ENCODE measurements at regions not wholly inside any gene's neighbourhood (a gene's known extent, or its start where the extent isn't known, plus 50 kb on each side); places are given as distances from the start of the nearest gene placed in this dataset.

GRCh38 chr3:89908711-89909213 lies 801.3 kb downstream of the EPHA3 start:
- TF ChIP-seq CTCF (conservative IDR thresholded peaks at IDR 0.05) (no peak), EZH2 (IDR thresholded peaks at IDR 0.05; ENCODE audit: low read depth) (no peak)
- no peak for DNase-seq
- H4K20me1 ChIP-seq (ENCODE audit: insufficient read depth) = no peaks in the 10 kb centered on the region
- H3K27ac ChIP-seq = no peak overlapping the region
- no peak overlapping the region for H2AFZ ChIP-seq
- no peaks in the 10 kb centered on the region for H3K4me1 ChIP-seq (replicated peaks; ENCODE audit: insufficient read depth)
- no peaks in the 10 kb centered on the region for H3K36me3 ChIP-seq (ENCODE audit: low read depth)
- ChIA-PET CTCF (no interaction called here), POLR2A (ENCODE audit: unreplicated experiment) (no interaction called here)
- H3K9me2 ChIP-seq (ENCODE audit: insufficient read depth) = no peaks in the 10 kb centered on the region
- H3K4me3 ChIP-seq = no peak overlapping the region
- intact Hi-C loops (cut with micrococcal nuclease; ENCODE audit: unreplicated experiment) = no loop called here
- H3K79me2 ChIP-seq (ENCODE audit: low read depth) = no peaks in the 10 kb centered on the region
- BruUV-seq (replicated peaks) = no TSS peak
- H3K9me3 ChIP-seq (ENCODE audit: insufficient read depth, low read depth) = no peaks in the 10 kb centered on the region
- no peaks in the 10 kb centered on the region for H3F3A ChIP-seq (ENCODE audit: insufficient read depth, low read depth)
- H3K4me2 ChIP-seq = no peak overlapping the region
- no peaks in the 10 kb centered on the region for H3K27me3 ChIP-seq (ENCODE audit: insufficient read depth, low read depth)

DNA sequence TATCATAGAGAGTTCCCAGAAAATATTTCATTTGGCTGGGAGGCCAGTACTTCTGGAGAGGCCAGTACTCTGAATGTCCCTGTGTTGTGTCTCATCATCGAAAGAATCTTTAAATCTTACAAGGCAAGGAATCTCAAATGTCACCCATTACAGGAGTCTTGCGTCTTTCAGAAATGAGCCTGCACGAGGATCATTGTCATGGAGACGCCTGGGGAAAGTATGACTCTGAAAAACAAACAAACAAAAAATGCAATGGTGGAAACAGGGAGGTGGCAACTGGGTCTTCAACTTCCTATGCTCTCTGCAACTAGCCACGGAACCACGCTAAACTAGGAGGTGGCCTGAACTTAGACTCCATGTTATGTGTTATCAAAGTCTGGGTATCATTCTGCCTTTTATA lies 804.6 kb downstream of the EPHA3 start:
- no TSS peak for BruUV-seq (replicated peaks)
- Histone ChIP-seq H3K36me3 (ENCODE audit: low read depth) (no peaks in the 10 kb centered on the region), H3K27me3 (ENCODE audit: insufficient read depth, low read depth) (no peaks in the 10 kb centered on the region), H3K27ac (no peak overlapping the region), H2AFZ (no peak overlapping the region), H3F3A (ENCODE audit: insufficient read depth, low read depth) (no peaks in the 10 kb centered on the region), H3K4me1 (replicated peaks; ENCODE audit: insufficient read depth) (no peaks in the 10 kb centered on the region), H4K20me1 (ENCODE audit: insufficient read depth) (no peaks in the 10 kb centered on the region), H3K4me2 (no peak overlapping the region), H3K9me3 (ENCODE audit: insufficient read depth, low read depth) (no peaks in the 10 kb centered on the region), H3K9me2 (ENCODE audit: insufficient read depth) (no peaks in the 10 kb centered on the region), H3K79me2 (ENCODE audit: low read depth) (no peaks in the 10 kb centered on the region), H3K4me3 (no peak overlapping the region)
- intact Hi-C loops (cut with micrococcal nuclease; ENCODE audit: unreplicated experiment) = no loop called here
- no peak for DNase-seq
- TF ChIP-seq EZH2 (IDR thresholded peaks at IDR 0.05; ENCODE audit: low read depth) (no peak), CTCF (conservative IDR thresholded peaks at IDR 0.05) (no peak)
- ChIA-PET CTCF (no interaction called here), POLR2A (ENCODE audit: unreplicated experiment) (no interaction called here)

- POLR2A ChIA-PET (ENCODE audit: unreplicated experiment) = no interaction called here
- DNase-seq = no peak
Measured at GRCh38 chr3:89923921-89924610, 816.6 kb downstream of the EPHA3 start.

More at GRCh38 chr3:89923921-89924610, 816.6 kb downstream of the EPHA3 start:
- Histone ChIP-seq H3K27ac (no peak overlapping the region), H3K4me1 (replicated peaks; ENCODE audit: insufficient read depth) (no peaks in the 10 kb centered on the region), H3F3A (ENCODE audit: insufficient read depth, low read depth) (no peaks in the 10 kb centered on the region), H3K36me3 (ENCODE audit: low read depth) (no peaks in the 10 kb centered on the region), H2AFZ (no peak overlapping the region), H3K79me2 (ENCODE audit: low read depth) (no peaks in the 10 kb centered on the region), H3K27me3 (ENCODE audit: insufficient read depth, low read depth) (no peaks in the 10 kb centered on the region), H3K4me2 (no peak overlapping the region), H3K9me2 (ENCODE audit: insufficient read depth) (no peaks in the 10 kb centered on the region), H4K20me1 (ENCODE audit: insufficient read depth) (no peaks in the 10 kb centered on the region), H3K9me3 (ENCODE audit: insufficient read depth, low read depth) (no peaks in the 10 kb centered on the region), H3K4me3 (no peak overlapping the region)
- intact Hi-C loops (cut with micrococcal nuclease; ENCODE audit: unreplicated experiment) = no loop called here
- no peak for TF ChIP-seq CTCF (conservative IDR thresholded peaks at IDR 0.05)
- no peak for TF ChIP-seq EZH2 (IDR thresholded peaks at IDR 0.05; ENCODE audit: low read depth)
- no TSS peak for BruUV-seq (replicated peaks)
- CTCF ChIA-PET = no interaction called here
